DMS79 treated with DMSO at 0.1 percent for 48 hours (cell line): ENCODE measurements at regions not wholly inside any gene's neighbourhood (a gene's known extent, or its start where the extent isn't known, plus 50 kb on each side); places are given as distances from the start of the nearest gene placed in this dataset.
A peak's percentile ranks its signal among the peaks of the same experiment; 100 is the strongest.
"Not testable (repeated sequence)": the region's sequence is repeated elsewhere in the genome, so short reads cannot be mapped to it uniquely, and the experiment has no call there.

ENCODE experiments used
- DNase-seq: peaks from one replicate; lab custom pipeline; 2025; lab: John Stamatoyannopoulos, UW

GRCh38 chr2:235219048-235219447, 267.2 kb downstream of the SH3BP4 start:
- no peak for DNase-seq

GRCh38 chr2:235220331-235220730, 268.5 kb downstream of the SH3BP4 start:
- no peak for DNase-seq

- no peak for DNase-seq
Observed at GRCh38 chr2:235223011-235223410, 270.8 kb upstream of the AGAP1 start.

- DNase-seq, result no peak
Observed at GRCh38 chr2:235224410-235224809, 269.4 kb upstream of the AGAP1 start.

DNA sequence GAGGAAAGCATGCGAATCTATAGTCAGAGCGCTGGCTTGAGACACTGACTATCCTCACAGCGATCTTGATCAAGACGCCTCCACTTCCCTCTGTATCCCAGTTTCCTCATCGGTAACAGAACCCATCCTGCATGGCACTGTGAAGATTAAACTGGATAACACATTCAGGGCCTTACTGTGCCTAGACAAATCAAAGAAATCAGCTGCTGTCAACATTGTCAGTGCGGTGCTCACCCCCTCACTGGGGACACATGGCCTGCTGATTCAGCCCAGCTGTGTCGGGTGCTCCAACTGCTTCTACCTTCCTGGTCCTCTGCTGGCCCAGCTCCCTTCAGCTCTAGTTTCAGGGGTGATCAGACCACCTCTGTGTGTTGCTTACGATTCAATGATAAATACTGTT, 268.6 kb upstream of the AGAP1 start:
- DNase-seq, result no peak

DNA sequence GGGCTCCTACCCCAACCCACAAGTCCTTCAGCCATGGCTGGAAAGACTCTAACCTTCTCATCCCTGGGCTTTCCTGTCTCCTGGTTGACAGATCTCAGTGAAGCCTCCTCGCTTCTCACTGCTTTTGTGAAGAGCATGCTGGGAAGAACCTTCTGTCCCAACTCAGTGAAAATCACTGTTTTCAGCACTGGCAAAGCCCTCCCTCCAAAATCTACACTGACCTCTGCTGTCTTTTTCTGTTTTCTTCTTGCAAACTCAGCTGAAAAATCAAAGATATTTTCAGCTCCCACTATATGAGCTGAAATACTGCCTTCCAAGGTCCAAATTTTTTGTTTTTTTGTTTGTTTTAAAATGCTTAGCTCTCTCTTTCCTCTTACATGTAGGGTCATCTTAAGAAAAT, 266.3 kb upstream of the AGAP1 start:
- DNase-seq, result no peak

DNA sequence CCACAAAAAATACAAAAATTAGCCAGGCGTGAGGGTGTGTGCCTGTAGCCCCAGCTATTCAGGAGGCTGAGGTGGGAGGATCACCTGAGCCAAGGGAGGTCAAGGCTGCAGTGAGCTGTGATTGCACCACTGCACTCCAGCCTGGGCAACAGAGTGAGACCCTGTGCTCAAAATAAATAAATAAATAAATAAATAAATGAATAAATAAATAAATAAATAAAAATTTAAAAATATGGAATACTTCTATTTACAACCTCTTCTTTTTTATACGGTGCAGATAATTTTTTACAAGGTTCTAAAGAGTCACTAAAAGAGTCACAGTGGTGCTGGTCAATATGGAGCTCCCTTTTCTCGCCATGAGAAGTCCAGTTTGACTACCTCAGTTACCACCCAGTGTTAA, 265.4 kb upstream of the AGAP1 start:
- DNase-seq, result not testable (repeated sequence)

- DNase-seq, result peak; percentile 59
Observed at GRCh38 chr2:235229236-235229635, 264.6 kb upstream of the AGAP1 start.

- peak; percentile 67 for DNase-seq
Observed at GRCh38 chr2:235230821-235231601, 262.8 kb upstream of the AGAP1 start.

- DNase-seq, result no peak
Observed at GRCh38 chr2:235232449-235233433, 261.1 kb upstream of the AGAP1 start.

DNA sequence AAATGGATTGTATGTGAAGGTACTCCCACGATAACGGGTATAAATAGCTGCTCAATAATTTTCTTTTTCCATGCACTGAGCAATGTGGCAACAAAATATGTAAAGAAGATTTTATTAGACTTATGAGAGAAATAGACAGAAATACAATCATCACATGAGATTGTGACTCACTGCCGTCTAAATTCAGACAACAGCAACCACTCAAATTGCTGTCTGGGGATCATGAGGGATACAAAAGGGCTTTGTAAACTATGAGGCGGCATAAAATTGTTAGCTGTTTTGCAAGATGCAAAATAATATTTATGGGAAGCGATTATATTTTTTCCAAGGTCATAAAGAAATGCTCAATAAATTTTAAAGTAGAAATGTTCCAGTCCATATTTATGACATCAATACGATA, 259.1 kb upstream of the AGAP1 start:
- DNase-seq, result no peak

GRCh38 chr2:235235977-235236767, 257.7 kb upstream of the AGAP1 start:
- no peak for DNase-seq

DNA sequence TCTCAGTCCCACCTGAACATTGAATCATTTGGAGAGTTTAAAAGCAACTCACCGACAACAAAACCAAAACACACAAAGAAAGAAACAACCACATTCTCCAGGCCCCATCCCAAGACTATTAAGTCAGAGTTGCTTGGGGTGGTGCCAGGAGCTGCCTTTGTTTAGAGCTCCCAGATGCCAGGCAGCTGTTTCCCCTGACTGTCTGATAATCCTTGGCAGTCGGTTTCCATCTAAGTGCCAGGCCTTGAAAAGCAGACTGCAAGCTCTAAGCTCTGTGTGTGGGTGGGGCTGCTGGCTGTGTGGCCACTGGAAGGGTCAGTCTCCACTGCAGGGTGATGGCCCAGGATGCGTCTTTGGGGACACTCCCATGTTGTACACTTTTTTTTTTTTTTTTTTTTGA, 255.3 kb upstream of the AGAP1 start:
- peak; percentile 72 for DNase-seq

DNA sequence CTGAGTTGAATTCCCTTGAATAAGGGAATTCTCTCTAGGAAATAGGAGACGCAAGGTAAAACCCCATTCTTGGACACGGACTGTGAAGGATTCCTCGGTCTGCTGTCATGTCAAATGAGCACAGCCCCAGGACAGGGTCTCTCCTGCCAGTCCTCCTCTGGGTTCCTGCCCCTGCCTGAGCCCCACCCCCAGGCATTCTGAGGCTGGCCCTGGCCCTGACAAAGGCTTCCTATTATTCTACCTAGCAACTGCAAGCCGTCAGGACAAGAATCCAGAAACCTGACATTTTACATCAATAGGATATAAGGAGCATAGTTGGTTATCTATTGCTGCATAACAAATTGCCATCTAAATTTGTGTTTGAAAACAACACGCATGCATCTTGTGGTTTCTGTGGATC, 253.3 kb upstream of the AGAP1 start:
- no peak for DNase-seq

DNA sequence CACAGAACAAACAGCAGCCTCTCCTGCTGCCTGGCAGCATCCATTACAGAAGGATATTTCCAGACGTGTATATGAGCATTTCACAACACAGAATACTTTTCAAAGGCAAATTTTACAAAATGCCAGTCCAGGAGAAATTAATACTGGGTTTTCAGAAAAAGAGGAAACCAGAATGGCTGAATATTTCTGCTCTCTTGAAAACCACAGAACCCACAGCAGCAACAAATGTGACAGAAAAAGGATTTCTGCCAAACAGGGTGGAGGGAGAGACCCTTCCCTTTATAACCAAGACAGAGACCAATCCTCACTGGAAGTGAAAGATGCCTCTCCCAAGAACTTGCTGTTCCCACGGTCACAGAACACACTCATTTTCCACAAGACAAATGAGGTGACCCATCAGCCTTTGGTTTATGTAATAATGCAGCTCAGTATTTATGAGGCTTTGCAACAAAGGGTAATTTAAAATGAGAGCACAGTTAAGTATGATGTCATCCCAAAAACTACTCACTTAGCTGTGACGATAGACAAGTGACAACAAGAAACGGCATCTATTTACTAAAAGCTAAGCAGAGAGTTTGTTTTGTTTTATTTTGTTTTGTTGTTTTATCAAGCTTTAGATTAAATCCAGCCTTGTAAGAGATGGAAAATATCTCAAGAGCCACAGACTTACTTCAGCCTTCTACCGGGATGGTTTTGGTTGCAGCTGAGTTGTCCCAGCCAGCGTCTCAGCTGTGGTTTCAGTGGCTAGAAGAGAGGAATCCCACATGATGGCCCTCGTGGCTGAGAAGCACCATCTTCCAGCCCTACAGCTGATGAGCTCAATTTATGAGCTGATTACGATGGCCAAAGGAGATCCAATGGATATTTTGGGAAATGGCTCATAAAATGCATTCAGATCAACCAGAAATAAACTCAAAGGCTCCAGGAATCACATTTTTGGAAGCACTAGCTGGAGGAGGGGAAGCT, 249.3 kb upstream of the AGAP1 start:
- peak; percentile 47 for DNase-seq

- DNase-seq, result no peak
Observed at GRCh38 chr2:235247001-235247400, 246.8 kb upstream of the AGAP1 start.

GRCh38 chr2:235255693-235256092, 238.2 kb upstream of the AGAP1 start:
- DNase-seq, result no peak

- DNase-seq, result no peak
Observed at GRCh38 chr2:235257590-235257989, 236.3 kb upstream of the AGAP1 start.

DNA sequence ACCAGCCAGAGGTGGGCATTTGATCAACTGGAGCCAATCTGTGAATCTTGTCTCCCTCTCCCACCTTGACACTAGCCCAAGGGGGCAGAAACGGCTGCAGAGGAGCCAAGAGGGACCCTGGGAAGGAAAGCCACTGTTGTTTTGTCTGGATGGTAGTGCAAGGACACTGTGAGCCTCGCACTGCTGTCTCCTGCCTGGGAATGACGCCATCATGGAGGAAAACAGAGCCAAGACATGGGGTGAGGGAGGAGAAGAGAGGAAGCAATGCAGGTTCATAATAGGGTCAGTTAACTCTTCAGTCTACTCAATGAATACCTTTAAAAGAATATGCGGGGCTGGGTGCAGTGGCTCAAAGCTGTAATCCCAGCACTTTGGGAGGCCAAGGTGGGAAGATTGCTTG, 231.1 kb upstream of the AGAP1 start:
- DNase-seq, result no peak

DNA sequence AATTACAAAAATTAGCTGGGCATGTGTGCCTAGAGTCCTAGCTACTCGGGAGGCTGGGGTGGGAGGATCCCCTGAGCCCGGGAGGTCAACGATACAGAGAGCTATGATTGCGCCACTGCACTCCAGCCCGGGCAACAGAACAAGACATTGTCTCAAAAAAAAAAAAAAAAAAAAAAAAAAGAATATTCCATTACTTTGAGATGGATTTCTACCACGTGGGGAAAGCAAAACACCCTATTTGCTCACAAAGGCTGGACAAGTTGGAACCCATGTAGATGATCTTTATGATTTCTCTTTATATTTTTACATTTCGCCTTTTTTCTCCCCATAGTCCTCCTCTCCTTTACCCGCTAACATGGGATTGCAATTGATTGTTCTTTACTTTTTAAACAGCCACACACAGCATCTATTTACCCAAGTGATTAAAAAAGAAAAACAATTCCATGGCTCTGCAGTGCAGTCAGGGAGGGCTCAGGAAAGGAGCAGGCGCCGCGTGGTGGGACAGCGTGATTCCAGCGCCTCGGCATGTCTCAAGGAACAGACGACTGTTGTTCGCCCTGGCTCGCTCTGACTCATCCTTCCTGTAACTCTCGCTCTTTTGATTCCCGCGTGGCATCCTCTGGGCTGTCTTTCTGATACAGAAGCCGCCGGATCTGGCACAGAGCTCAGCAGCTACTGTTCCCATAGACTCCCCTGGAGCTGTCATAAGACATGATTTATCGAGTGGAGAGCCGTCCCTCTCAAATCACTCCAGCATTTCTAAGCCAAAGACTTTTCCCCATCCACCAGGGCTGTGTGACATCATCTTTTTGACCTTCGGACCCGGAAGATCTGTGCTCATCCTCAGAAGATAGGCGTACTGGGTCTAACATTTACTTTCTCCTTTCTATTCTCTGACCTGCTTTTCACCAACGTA, 230.4 kb upstream of the AGAP1 start:
- no peak for DNase-seq
